NCI-H1092 (cell line): ENCODE measurements at regions not wholly inside any gene's neighbourhood (a gene's known extent, or its start where the extent isn't known, plus 50 kb on each side); places are given as distances from the start of the nearest gene placed in this dataset.

ENCODE experiments used
- DNase-seq: peaks from one replicate; lab custom pipeline; 2025; lab: John Stamatoyannopoulos, UW

DNA sequence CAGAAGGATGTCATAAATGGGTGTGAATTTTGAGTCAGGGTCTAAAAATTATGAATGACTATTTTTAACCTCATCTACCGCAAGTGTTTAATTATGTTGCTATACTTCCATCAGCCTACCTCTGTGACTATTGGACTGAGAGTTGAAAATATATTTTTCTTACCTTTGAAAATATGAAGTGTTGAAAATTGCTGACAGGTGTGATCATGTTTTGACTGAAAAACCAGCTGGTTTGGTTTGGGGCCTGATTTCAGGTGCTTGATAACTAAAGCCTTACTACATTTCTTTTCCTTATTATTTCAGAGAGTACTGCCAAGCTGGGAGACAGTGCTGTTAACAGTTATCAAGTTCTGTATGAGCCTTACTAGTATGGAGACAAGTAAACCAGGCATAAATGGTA lies 107.2 kb upstream of the DUSP10 start:
- no peak for DNase-seq

DNA sequence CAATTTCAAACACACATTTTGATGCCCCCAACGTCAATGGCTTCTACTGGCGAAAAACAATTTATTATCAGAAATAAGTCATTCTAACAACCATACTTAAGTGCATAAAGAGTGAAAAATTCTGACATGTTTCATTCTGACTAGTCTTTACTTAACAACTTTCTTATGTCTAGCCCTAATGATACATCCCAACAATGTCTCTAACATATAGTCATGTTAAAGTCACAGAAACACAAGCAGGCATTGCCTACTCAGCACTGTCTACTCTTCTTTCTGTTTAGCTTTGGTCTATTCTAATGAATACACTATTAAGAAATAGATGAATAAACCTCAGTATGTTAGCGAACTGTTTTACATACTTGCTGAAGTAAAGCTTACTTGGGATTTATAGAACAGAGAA lies 105.8 kb upstream of the DUSP10 start:
- no peak for DNase-seq

DNA sequence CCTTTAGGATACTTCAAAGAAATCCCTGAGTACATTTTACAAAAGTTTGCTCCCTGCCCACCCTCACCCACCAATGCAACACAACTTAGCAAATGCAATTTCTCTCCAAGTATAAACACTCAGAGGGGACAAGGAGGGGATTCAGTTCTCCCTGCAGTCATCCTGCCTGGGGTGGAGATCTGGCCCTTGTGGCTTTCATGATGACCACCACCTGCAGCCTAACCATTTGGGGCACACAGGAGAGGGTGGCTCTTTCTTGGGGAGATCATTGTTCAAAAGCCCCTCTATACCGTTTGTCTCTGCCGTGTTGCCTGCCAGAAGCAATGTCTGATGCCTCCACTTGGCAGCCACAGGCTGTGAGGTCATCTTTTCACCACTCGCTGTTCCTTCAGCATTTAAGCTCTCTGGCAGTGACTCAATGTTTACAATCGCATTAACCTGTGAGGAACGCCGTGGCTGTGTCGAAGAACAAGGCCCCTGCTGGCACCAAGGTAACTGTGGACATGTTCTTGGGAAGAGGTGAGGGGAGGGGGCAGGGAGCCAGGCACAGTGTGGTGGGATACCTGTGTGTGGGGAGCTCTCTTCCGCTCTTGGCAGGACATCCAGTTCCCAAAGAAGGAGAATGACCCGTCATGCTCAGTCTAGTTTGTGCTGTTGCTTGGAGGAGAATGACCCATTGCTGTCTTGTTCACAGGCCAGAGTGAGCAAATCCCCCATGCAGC lies 103.9 kb upstream of the DUSP10 start:
- DNase-seq, result peak; percentile 82

DNA sequence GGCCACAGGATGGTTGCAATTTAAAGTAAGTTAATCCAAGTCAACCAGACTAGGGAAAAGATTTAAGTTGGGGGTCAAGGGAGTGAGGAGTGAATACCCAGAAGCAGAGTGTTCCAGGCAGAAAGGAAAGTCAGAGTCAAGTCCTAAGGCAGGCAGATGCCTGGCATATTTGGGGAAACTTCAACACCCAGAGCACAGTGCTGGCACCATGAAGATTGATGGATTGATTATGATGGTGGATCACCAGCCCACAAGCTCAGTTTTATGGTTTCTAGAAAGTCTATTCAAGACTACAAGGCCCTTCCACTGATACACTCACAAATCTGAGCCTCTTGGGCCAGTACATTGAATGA lies 100.1 kb upstream of the DUSP10 start:
- no peak for DNase-seq

DNA sequence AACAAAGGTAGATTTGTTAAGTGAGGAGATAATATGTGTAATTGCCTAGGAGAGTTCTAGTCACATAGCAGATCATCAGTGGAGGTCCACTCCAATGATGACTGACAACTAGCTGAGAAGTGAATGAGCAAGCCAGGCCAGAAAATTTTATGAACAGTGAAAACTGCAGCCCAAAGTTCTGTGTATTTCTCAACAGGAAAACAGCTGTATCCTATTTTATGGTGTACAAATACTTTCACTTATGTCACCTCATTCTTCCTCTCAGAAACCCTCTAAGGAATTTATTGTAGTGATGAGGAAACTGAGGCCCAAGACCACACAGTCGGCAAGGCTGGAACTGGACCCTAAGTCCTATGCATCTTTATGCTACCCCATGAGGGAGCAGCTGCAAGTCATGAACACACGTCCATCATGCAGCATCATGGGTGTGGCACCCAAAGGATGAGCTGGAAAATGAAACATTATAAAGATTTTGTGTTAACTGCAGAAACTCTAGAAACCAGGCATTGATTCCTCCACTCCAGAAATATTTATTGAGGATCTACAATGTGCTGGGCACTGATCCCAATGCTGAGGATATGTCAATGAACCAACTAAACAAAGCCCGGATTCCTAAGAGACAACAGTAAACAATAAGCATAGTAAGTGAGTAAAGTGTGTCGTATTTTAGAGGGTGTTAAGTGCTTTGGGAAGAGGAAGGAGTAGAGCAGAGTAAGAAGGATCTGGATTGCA lies 99.5 kb upstream of the DUSP10 start:
- no peak for DNase-seq

DNA sequence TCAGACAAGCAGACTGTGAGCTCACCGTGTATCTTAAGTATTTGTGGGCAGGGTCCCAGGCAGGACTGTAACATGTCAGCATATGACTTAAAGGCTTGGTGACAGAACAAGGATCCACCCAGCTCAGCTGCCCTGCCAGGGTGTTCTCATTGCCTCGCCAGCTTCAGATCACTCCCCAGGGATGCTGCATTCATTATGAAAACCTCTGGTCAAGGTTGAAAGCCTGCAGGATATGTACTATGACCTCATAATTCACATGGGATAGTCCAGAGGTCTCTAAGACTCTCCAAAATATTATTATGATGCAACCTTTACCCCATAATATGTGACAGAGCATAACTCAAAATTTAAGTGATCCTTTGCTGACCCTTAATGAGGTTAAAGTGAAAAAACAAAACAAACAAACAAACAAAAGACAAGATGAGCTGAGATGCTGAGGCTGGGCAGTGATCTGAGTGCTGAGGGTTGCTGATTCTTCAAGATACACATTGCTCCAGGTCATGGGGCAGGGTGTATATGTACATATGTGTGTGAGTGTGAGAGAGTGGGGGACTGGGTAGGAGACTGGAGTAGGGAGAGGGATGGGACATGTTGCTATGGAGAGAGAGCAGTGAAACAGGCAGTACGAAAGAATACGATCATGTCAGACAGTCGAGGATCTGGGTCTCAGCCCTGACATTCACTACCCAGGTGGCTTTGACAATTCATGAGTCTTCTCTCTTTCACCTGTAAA lies 98.8 kb upstream of the DUSP10 start:
- DNase-seq, result no peak

DNA sequence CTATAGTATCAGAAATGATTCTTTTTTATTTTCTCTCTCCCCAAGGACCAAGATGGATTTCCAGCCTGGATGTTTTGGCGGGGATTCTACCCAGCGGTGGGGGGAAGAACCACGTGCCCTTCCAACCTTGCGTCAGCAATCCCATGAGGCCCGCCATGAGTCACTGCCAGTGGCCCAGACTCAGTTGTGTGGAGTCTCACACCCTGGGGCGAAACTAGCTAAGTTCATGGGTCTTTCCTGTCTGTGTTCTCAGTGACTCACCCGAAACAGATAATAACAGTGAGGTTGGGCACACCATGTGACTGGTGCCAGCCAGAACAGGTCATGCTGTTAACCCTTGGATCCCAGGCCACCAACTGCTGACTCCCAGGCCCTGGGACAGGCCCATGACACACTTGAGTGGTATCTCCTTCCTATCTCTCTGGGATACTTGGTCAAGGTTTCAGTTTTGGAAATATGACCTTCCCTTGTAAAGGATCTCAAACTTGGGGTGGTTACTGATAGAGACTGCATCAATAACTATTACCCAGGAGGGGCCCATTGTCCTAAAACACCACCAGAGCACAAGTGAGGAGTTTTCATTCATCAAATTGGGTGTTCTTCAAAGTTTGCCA lies 98.0 kb upstream of the DUSP10 start:
- DNase-seq, result no peak

DNA sequence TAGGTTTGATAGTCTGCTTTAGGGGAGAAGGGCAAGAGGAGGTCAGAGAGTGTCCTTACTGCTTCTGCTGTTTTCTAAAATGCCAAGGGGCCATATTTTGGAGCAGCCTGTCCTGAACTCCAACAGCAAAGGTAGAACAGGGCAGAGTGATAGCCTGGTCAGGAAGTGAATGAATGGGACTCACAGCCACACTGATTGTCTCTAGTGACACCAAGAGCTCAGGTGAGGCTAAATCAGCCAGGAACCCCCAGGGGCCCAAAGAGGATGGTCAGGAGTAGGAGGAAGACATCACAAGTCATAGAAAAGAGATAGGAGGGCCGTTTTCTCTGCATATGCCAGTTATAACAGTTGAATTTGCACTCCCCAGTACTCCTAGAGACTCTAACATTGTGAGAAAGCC lies 97.4 kb upstream of the DUSP10 start:
- DNase-seq, result no peak

DNA sequence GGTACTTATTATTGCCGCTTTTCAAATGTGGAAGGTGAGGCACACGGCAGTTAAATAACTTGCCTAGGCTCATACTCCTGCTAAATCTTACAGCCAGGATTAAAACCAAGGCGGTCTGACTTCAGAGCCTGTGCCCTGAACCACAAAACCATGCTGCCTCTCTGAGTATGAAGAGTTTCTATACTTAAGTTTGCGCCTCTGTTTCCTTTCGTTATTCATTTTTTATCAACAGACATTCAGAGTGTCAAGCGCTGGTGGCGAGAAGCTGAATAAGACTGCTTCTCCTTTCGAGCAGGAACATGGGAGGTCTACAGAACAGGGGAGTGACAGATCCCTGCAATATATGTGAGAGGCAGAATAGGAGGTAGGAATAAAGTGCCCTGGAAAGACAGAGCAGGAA lies 96.0 kb upstream of the DUSP10 start:
- DNase-seq, result no peak

DNA sequence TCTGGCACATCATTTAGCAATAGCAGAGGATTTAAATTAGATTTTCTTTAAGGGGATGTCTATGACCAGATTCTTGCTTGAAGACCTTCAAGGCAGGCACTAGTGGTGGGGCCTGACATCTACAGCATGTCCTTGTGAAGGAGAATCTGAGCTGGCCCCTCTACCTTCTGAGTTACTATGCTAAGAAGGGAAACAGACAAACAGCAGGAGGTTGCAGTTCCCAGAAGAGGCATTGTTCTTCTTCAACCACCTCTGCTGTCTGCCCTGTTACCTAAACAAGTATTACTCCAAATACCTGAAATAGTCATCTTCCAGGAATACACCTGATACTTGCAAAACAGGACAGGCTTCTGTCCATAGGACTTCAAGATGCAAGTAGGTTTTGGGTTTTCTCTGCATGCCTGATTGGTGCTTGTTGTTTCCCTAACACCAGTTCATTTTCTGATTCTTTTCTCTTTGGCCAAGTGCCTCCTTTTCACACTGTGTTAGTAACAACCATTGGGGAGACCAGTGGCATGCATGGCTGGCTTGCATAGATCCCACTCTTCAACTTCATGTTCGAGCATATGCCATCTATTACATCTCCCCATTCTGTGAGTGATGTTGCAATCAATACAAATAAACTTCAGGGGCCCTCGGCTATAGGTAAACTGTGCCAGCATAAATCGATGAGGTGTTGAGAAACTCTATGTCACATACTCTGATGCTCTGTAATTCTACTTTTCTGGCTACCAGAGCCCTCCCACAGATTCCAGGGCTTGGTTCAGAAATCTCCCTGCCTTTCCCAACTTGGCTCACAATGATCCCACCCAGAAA lies 93.0 kb upstream of the DUSP10 start:
- DNase-seq, result no peak

DNA sequence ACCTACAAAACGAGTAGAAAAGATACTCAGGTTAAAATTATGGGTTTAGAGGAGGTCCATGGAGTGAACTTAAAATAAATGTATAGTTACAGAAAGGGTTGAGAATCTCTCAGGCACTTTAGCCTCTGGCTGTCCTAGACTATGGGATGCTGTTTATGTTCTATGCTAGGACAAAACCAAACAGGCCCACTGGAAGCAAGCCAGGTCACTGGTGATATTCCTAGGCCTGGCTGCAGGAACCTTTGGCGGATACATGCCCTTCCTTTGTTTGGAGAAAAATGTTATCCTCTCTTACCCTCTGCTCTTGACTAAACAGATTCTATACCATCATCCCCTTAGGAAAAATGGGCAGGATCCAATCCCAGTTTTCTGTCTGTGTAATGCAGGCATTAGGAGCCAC lies 90.7 kb upstream of the DUSP10 start:
- DNase-seq, result no peak

DNA sequence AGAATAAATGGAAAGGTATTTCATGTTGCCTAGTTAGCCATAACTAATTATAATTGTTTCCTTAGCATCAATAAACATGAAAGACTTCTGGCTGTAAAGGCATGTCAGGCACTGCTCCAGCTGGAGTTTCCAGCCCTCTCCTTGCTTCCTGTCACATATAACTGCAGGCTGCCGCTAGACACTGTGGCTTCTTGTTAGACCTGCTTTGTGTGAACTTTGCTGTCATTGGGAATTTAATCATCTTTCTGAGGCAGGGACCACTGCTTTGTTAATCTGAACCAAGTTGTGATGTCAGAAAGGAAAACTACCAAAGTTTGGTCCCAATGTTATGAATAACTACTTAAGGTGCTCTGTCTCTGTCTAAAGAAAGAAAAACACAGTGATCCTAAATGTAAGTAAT lies 90.3 kb upstream of the DUSP10 start:
- DNase-seq, result no peak

DNA sequence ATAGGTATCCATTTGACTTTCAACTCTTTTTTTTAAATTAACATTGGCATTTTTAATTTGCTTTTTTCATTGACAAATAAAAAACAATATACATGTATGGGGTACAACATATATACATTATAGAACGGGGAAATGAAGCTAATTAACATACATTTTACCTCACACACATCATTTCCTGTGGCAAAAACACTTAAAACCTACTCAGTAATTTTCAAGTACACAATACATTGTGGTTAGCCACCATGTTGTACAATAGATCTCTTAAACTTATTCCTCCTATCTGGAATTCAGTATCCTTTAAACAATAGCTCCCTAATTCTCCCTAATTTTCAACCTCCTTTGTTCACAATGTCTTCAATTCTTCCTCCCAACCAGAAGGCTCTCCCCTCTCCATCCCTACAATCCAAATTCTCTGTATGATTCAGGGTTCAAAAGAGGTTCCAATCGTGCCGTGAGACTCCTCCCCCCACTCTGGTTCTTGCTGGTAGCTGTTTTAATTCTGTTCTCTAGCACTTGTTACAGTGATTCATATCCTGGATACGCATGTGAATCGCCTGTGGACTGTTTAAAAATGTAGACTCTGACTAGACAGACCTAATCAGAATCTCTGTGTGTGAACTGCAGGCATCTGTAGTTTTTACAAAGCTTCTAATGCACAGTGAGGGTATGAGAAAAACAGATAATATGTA lies 87.6 kb upstream of the DUSP10 start:
- no peak for DNase-seq

DNA sequence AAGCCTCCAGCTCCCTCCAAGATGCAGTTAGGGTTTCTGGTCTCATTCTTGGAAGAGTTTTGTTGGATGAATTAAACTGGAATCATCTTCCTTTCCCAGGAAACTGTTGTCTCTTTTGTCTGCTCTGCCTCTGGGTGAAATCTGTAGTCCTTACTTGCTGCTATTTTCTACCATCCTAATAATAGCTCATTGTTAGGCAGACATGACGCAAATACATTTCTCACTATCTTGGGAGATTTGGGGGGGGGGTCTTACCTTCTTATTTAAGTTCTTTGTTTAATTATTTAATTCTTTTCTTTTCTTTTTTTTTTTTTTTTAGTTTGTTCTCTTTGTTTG lies 85.4 kb upstream of the DUSP10 start:
- DNase-seq, result no peak

DNA sequence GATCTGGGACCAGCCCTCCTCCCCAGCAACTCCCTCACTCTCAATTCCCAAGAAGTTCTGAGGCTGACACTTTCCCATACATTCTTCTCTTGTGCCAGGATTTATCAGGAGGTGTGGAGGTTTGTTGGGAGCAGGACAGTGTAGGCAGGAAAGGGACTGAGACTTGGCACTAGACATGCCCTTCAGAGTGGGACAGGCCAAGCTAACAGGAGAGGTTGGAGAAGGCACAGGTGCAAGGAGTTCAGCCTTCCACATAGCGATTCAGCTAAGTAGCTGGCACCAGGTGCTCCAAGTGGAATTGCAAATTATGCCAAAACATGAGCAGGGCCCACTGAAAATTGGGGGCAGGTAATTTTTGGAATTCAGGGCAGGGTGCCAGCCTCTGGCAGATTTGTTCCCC lies 83.0 kb upstream of the DUSP10 start:
- no peak for DNase-seq

DNA sequence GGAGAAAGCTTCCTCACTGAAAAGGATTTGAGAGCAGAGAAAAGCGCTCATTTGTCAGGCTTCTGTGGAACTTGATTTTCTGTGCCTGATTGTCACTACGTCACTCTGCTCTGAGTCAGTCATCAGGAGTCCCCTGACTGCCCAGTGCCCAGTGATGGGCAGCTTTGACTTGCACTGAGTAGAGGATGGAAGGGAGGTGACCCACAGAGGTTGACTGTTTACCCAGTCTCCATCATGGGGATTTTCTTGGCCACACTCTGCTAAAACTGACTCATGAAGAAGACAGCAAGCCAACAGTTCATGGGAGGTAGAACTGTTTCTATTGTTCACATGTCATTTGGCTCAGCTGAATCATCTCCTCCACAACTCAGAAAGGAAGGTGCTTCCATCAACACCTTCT lies 82.1 kb upstream of the DUSP10 start:
- DNase-seq, result no peak

DNA sequence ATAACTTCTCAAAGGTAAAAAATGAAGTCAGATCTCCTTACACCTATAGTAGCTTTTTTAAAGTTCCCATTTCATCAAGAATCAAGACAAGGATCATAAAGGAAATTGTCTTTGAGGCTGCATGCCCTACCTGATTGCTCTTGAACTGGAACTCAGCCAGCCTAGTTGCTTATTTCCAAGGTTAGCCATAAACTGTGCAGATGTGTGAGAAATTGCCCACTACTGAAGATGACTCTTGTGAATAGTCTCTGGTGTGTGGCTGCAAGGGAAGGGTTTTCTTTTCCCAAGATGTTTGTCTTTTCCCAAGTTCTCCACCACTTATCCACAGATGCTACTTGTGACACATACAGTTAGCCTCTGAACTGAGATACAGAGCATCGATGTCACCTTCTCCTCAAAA lies 81.7 kb upstream of the DUSP10 start:
- DNase-seq, result no peak

DNA sequence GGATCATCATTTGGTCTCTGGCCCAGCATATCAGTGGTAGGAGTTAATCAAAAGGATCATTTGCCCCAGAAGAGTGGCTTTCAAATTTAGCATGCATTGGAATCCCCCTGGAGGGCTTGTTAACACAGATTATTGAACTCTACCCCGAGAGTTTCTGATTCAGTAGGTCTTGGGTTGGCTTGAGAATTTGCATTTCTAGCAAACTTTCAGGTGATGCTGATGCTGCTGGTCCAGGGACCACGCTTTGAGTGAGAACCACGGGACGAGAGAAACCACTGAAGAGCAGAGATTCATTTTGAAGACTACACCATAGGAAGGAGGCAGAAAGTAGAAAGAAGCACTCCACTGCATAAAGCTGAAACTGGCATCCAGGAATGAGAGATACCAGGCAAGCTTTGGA lies 81.3 kb upstream of the DUSP10 start:
- DNase-seq, result no peak

DNA sequence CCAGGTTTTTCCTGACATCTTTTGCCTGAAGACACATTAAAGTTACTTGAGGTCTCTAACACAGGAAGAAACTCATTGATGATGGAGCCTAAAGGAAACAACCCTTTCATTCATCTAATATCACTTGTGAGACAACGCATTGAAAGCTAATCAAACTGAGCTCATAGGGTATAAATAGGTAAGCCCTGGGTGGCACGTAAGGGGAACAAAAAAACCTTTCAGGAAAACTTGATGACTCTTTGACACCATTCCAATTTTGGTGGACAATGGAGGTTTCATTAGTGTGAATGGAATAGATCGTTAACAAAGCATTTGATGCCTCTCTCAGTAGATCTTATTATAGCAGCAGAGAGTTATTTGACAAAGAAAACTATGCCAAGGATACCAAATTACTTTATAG lies 80.7 kb upstream of the DUSP10 start:
- no peak for DNase-seq

DNA sequence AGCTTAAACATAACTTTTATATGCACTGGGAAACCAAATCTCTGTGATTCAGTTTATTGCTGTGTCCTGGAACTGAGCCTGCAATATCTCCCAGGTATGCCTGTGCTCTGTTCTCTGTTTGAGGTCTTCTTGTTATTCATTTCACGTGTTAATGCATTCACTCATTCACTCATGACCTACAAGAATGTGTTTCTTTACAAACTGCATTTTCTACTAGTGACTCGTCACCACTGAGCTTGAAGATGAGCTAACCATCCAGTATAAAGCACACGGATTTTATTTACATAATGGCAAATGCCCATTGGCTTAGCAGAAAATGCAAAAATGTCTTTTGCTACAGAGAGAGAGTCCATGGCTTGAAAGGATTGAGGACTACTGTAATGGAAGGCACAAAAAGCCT lies 75.0 kb upstream of the DUSP10 start:
- no peak for DNase-seq

DNA sequence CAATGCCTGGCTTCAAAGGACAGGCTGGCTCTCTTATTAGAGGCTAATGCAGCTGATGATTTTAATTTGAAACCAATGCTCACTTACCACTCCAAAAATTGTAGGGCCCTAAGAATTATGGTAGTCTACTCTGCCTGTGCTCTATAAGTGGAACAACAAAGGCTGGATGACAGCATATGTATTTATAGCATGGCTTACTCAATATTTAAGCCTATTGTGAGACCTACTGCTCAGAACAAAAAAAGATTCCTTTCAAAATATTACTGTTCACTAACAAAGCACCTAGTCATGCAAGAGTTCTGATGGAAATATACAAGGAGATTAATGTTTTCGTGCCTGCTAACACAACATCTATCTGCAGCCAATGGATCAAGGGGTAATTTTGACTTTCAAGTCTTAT lies 73.8 kb upstream of the DUSP10 start:
- DNase-seq, result no peak

DNA sequence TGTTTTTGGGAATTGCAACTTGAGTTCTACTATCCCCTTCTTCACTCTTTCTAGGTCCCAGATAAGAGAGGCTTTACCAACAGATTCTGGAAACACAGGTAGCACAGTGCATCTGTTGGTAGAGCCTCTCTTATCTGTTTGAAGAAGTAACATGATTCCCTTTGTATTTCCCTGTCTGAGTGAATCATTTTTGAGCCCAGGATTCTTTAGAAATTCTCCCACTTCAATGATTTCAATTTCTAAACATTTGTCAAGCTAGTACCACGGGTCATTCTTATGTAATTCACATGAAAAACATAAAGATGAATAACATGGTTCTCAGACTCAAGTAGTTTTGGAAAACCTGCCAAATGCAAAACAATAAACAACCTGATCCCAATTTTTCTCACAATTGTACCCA lies 72.0 kb upstream of the DUSP10 start:
- DNase-seq, result no peak
